HUES64 (cell line): ENCODE measurements at regions not wholly inside any gene's neighbourhood (a gene's known extent, or its start where the extent isn't known, plus 50 kb on each side); places are given as distances from the start of the nearest gene placed in this dataset.

Experiments
- H3K27ac ChIP-seq: 2 replicates; pipeline ENCODE4 v1.7.0; 2013; ENCODE audit warnings: low read depth, low read length, inconsistent platforms
- H3K27me3 ChIP-seq: 2 replicates; pipeline ENCODE4 v1.6.1; 2013; ENCODE audit warnings: mild to moderate bottlenecking, low read length; ENCODE audit not compliant: insufficient read depth
- H3K36me3 ChIP-seq: 2 replicates; pipeline ENCODE4 v1.6.1; 2013; ENCODE audit warnings: mild to moderate bottlenecking, low read length; ENCODE audit not compliant: insufficient read depth
- H3K4me1 ChIP-seq: 2 replicates; pipeline ENCODE4 v1.6.1; 2013; ENCODE audit warnings: mild to moderate bottlenecking, low read length, moderate library complexity; ENCODE audit not compliant: insufficient read depth
- H3K4me3 ChIP-seq: 2 replicates; pipeline ENCODE4 v1.5.1; 2013; ENCODE audit warnings: mild to moderate bottlenecking, low read length, moderate library complexity
- H3K9ac ChIP-seq: 2 replicates; pipeline ENCODE4 v1.6.1; 2013; ENCODE audit warnings: mild to moderate bottlenecking, low read depth, low read length
- H3K9me3 ChIP-seq: 2 replicates; pipeline ENCODE4 v1.6.1; 2013; ENCODE audit warnings: low read depth, low read length; ENCODE audit not compliant: insufficient read depth
- WGBS: fragments of 150-250, 120-280 bp; methylation state at CpG from one replicate; pipeline ENCODE4 v1.1.7; 2013; ENCODE audit warnings: missing lambda C conversion rate; 5-methylcytosine and 5-hydroxymethylcytosine counted together

GRCh38 chr10:83357004-83357403 lies 782.3 kb upstream of the GHITM start:
- Histone ChIP-seq H3K4me3 (no peak overlapping the region), H3K27ac (no peak overlapping the region), H3K9ac (no peak overlapping the region), H3K36me3 (no peaks in the 10 kb centered on the region), H3K4me1 (no peaks in the 10 kb centered on the region), H3K9me3 (0 out of 2 replicates have a peak, but pooled peaks cover 2% of the 10 kb centered on the region), H3K27me3 (no peaks in the 10 kb centered on the region)
- 100% methylated on average over 1 of the region's 1 CpG for WGBS

- H3K4me3 ChIP-seq: no peak overlapping the region
- 0 out of 2 replicates have a peak, but pooled peaks cover 2% of the 10 kb centered on the region for H3K9me3 ChIP-seq
- no peaks in the 10 kb centered on the region for H3K4me1 ChIP-seq
- no peaks in the 10 kb centered on the region for H3K27me3 ChIP-seq
- H3K9ac ChIP-seq: no peak overlapping the region
- H3K27ac ChIP-seq: no peak overlapping the region
- H3K36me3 ChIP-seq: no peaks in the 10 kb centered on the region
These were observed 781.7 kb upstream of the GHITM start for GRCh38 chr10:83357627-83358026.

- 93% methylated on average over 6 of the region's 6 CpGs for WGBS
- Histone ChIP-seq H3K9ac (no peak overlapping the region), H3K4me1 (peaks cover 18% of the 10 kb centered on the region)
These were observed 772.3 kb upstream of the GHITM start for GRCh38 chr10:83367036-83367435.

GRCh38 chr10:83371696-83372490 lies 767.4 kb upstream of the GHITM start:
- Histone ChIP-seq H3K9ac (no peak overlapping the region), H3K4me3 (no peak overlapping the region), H3K27ac (no peak overlapping the region), H3K36me3 (no peaks in the 10 kb centered on the region), H3K27me3 (no peaks in the 10 kb centered on the region), H3K4me1 (peaks cover 14% of the 10 kb centered on the region), H3K9me3 (no peaks in the 10 kb centered on the region)
- 87% methylated on average over 4 of the region's 4 CpGs for WGBS

More at GRCh38 chr10:83367036-83367435, 772.3 kb upstream of the GHITM start:
- H3K27me3 ChIP-seq: no peaks in the 10 kb centered on the region
- no peak overlapping the region; the same call in 1 of the 2 replicates for H3K27ac ChIP-seq
- H3K4me3 ChIP-seq: no peak overlapping the region
- no peaks in the 10 kb centered on the region for H3K9me3 ChIP-seq
- H3K36me3 ChIP-seq: no peaks in the 10 kb centered on the region

- Histone ChIP-seq H3K4me3 (no peak overlapping the region), H3K27ac (no peak overlapping the region), H3K9ac (no peak overlapping the region), H3K4me1 (peaks cover 9% of the 10 kb centered on the region), H3K27me3 (no peaks in the 10 kb centered on the region), H3K9me3 (no peaks in the 10 kb centered on the region), H3K36me3 (no peaks in the 10 kb centered on the region)
- WGBS: 94% methylated on average over 2 of the region's 2 CpGs
These were observed 766.7 kb upstream of the GHITM start for GRCh38 chr10:83372646-83373045.

GRCh38 chr10:83373671-83374070 lies 765.6 kb upstream of the GHITM start:
- Histone ChIP-seq H3K9ac (no peak overlapping the region), H3K4me3 (no peak overlapping the region), H3K27ac (no peak overlapping the region), H3K9me3 (no peaks in the 10 kb centered on the region), H3K4me1 (peaks cover 9% of the 10 kb centered on the region), H3K36me3 (no peaks in the 10 kb centered on the region), H3K27me3 (no peaks in the 10 kb centered on the region)
- WGBS: 100% methylated on average over 2 of the region's 2 CpGs

- no peaks in the 10 kb centered on the region for H3K36me3 ChIP-seq
These were observed 764.6 kb upstream of the GHITM start for GRCh38 chr10:83374741-83375140.

GRCh38 chr10:83375274-83375673 lies 764.0 kb upstream of the GHITM start:
- 86% methylated on average over 2 of the region's 2 CpGs for WGBS
- H3K4me1 ChIP-seq: peaks cover 9% of the 10 kb centered on the region
- H3K9me3 ChIP-seq: no peaks in the 10 kb centered on the region
- no peak overlapping the region for H3K27ac ChIP-seq
- H3K4me3 ChIP-seq: no peak overlapping the region
- H3K36me3 ChIP-seq: no peaks in the 10 kb centered on the region
- H3K9ac ChIP-seq: no peak overlapping the region
- no peaks in the 10 kb centered on the region for H3K27me3 ChIP-seq

More at GRCh38 chr10:83374741-83375140, 764.6 kb upstream of the GHITM start:
- H3K4me1 ChIP-seq: peaks cover 9% of the 10 kb centered on the region
- H3K27me3 ChIP-seq: no peaks in the 10 kb centered on the region
- no peaks in the 10 kb centered on the region for H3K9me3 ChIP-seq
- H3K4me3 ChIP-seq: no peak overlapping the region
- H3K9ac ChIP-seq: no peak overlapping the region
- no peak overlapping the region for H3K27ac ChIP-seq

GRCh38 chr10:83397806-83398205 lies 741.5 kb upstream of the GHITM start:
- H3K9me3 ChIP-seq: no peaks in the 10 kb centered on the region
- WGBS: no CpG with 5 or more reads among the region's 1 CpG
- no peak overlapping the region for H3K9ac ChIP-seq
- H3K27me3 ChIP-seq: no peaks in the 10 kb centered on the region
- no peak overlapping the region for H3K27ac ChIP-seq
- H3K36me3 ChIP-seq: no peaks in the 10 kb centered on the region
- H3K4me1 ChIP-seq: no peaks in the 10 kb centered on the region
- H3K4me3 ChIP-seq: no peak overlapping the region

GRCh38 chr10:83410570-83410969 lies 728.7 kb upstream of the GHITM start:
- Histone ChIP-seq H3K27ac (no peak overlapping the region), H3K36me3 (no peaks in the 10 kb centered on the region), H3K4me1 (no peaks in the 10 kb centered on the region), H3K4me3 (no peak overlapping the region), H3K9ac (no peak overlapping the region), H3K27me3 (no peaks in the 10 kb centered on the region), H3K9me3 (no peaks in the 10 kb centered on the region)
- WGBS: no CpG with 5 or more reads among the region's 2 CpGs

GRCh38 chr10:83425306-83425705 lies 714.0 kb upstream of the GHITM start:
- WGBS: 95% methylated on average over 2 of the region's 2 CpGs
- H3K36me3 ChIP-seq: no peaks in the 10 kb centered on the region
- no peak overlapping the region for H3K9ac ChIP-seq
- H3K9me3 ChIP-seq: peaks cover 19% of the 10 kb centered on the region
- H3K4me3 ChIP-seq: no peak overlapping the region
- no peak overlapping the region for H3K27ac ChIP-seq
- H3K27me3 ChIP-seq: no peaks in the 10 kb centered on the region
- peaks cover 3% of the 10 kb centered on the region; the same call in 1 of the 2 replicates for H3K4me1 ChIP-seq
